ENCODE measurements at regions not wholly inside any gene's neighbourhood (a gene's known extent, or its start where the extent isn't known, plus 50 kb on each side); places are given as distances from the start of the nearest gene placed in this dataset.
"Not testable (repeated sequence)": the region's sequence is repeated elsewhere in the genome, so short reads cannot be mapped to it uniquely, and the experiment has no call there.

- no peak overlapping the region for H3K4me3 ChIP-seq (ENCODE audit: low read depth, low read length)
- no peaks in the 10 kb centered on the region for H3K36me3 ChIP-seq (ENCODE audit: insufficient read depth)
- no peaks in the 10 kb centered on the region for H3K4me1 ChIP-seq (ENCODE audit: insufficient read depth)
- WGBS, result 89% methylated on average over 12 of the region's 12 CpGs
- H3K27ac ChIP-seq (ENCODE audit: low read depth), result no peak overlapping the region
- no peak for DNase-seq (ENCODE audit: extremely low spot score)
These were observed 320.4 kb downstream of the ADGRD1 start for GRCh38 chr12:131274061-131274460.

- Histone ChIP-seq H3K4me3 (ENCODE audit: low read depth, low read length) (no peak overlapping the region), H3K4me1 (ENCODE audit: insufficient read depth) (no peaks in the 10 kb centered on the region), H3K27ac (ENCODE audit: low read depth) (no peak overlapping the region), H3K36me3 (ENCODE audit: insufficient read depth) (no peaks in the 10 kb centered on the region)
- no peak for DNase-seq (ENCODE audit: extremely low spot score)
- WGBS, result 66% methylated on average over 14 of the region's 14 CpGs
These were observed 321.2 kb downstream of the ADGRD1 start for GRCh38 chr12:131274906-131275305.

- Histone ChIP-seq H3K36me3 (ENCODE audit: insufficient read depth) (no peaks in the 10 kb centered on the region), H3K4me1 (ENCODE audit: insufficient read depth) (no peaks in the 10 kb centered on the region), H3K27ac (ENCODE audit: low read depth) (no peak overlapping the region), H3K4me3 (ENCODE audit: low read depth, low read length) (no peak overlapping the region)
- no peak for DNase-seq (ENCODE audit: extremely low spot score)
- WGBS, result 88% methylated on average over 6 of the region's 6 CpGs
These were observed 322.1 kb downstream of the ADGRD1 start for GRCh38 chr12:131275824-131276223.

GRCh38 chr12:131276501-131277185, 322.9 kb downstream of the ADGRD1 start:
- WGBS, result 85% methylated on average over 14 of the region's 14 CpGs
- H3K4me3 ChIP-seq (ENCODE audit: low read depth, low read length), result no peak overlapping the region
- no peak overlapping the region for H3K27ac ChIP-seq (ENCODE audit: low read depth)
- no peaks in the 10 kb centered on the region for H3K36me3 ChIP-seq (ENCODE audit: insufficient read depth)
- H3K4me1 ChIP-seq (ENCODE audit: insufficient read depth), result no peaks in the 10 kb centered on the region
- DNase-seq (ENCODE audit: extremely low spot score), result no peak

GRCh38 chr12:131277186-131278091, 323.7 kb downstream of the ADGRD1 start:
- DNase-seq (ENCODE audit: extremely low spot score); H3K27ac ChIP-seq (ENCODE audit: low read depth); H3K4me3 ChIP-seq (ENCODE audit: low read depth, low read length); H3K36me3 ChIP-seq (ENCODE audit: insufficient read depth); H3K4me1 ChIP-seq (ENCODE audit: insufficient read depth): not testable (repeated sequence)
- WGBS, result 72% methylated on average over 16 of the region's 18 CpGs

DNA sequence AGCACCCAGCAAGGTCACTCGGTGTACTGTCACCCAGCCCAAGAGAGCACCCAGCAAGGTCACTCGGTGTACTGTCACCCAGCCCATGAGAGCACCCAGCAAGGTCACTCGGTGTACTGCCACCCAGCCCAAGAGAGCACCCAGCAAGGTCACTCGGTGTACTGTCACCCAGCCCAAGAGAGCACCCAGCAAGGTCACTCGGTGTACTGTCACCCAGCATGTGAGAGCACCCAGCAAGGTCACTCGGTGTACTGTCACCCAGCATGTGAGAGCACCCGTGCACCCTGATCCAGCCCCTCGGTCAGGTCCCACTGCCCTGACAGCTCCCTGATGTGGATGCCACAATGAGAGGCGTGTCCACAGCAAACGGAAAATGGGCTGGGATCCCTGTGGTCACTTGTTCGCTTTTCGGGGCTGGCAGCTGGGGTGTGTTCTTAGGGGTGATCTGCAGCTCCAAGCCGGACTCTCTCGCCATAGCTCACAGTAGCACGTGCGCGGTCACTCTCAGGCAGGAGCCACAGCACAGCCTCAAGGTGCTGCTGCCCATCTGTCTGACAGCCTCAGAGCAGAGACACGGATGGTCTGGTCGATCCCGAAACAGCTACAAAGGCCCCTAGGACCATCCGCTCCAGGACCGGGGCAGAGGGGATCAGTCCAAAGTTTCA, 324.9 kb downstream of the ADGRD1 start:
- H3K36me3 ChIP-seq (ENCODE audit: insufficient read depth); DNase-seq (ENCODE audit: extremely low spot score); H3K27ac ChIP-seq (ENCODE audit: low read depth); H3K4me3 ChIP-seq (ENCODE audit: low read depth, low read length); H3K4me1 ChIP-seq (ENCODE audit: insufficient read depth): not testable (repeated sequence)
- 85% methylated on average over 20 of the region's 22 CpGs for WGBS

GRCh38 chr12:131279281-131279921, 325.7 kb downstream of the ADGRD1 start:
- DNase-seq (ENCODE audit: extremely low spot score), result no peak
- 69% methylated on average over 13 of the region's 13 CpGs for WGBS
- Histone ChIP-seq H3K4me1 (ENCODE audit: insufficient read depth) (no peaks in the 10 kb centered on the region), H3K4me3 (ENCODE audit: low read depth, low read length) (no peak overlapping the region), H3K36me3 (ENCODE audit: insufficient read depth) (no peaks in the 10 kb centered on the region), H3K27ac (ENCODE audit: low read depth) (no peak overlapping the region)

GRCh38 chr12:131280426-131280825, 326.7 kb downstream of the ADGRD1 start:
- H3K36me3 ChIP-seq (ENCODE audit: insufficient read depth), result no peaks in the 10 kb centered on the region
- 79% methylated on average over 9 of the region's 9 CpGs for WGBS
- no peak overlapping the region for H3K4me3 ChIP-seq (ENCODE audit: low read depth, low read length)
- no peaks in the 10 kb centered on the region for H3K4me1 ChIP-seq (ENCODE audit: insufficient read depth)
- DNase-seq (ENCODE audit: extremely low spot score), result no peak
- no peak overlapping the region for H3K27ac ChIP-seq (ENCODE audit: low read depth)

DNA sequence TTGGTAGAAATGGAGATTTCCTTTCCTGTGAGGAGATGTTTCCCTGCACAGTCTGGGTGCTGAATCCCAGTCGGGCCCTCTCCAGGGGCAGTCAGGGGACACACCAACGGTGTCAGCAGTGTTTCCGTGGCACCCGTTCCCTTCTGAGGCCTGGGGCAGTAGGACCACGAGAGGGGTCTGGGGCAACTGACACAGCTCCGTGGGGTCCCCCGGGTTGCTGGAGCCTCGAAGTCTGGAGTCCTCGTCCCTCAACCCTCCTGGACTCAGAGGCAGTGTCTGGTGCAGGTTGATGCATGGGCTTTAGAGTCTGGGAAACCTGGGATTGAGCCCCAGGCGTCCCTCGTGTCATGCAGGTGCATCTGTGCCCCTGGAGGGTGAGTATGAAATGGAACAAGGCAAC, 327.3 kb downstream of the ADGRD1 start:
- no peak for DNase-seq (ENCODE audit: extremely low spot score)
- Histone ChIP-seq H3K4me1 (ENCODE audit: insufficient read depth) (no peaks in the 10 kb centered on the region), H3K27ac (ENCODE audit: low read depth) (no peak overlapping the region), H3K36me3 (ENCODE audit: insufficient read depth) (no peaks in the 10 kb centered on the region), H3K4me3 (ENCODE audit: low read depth, low read length) (no peak overlapping the region)
- 83% methylated on average over 11 of the region's 11 CpGs for WGBS

- DNase-seq (ENCODE audit: extremely low spot score), result no peak
- H3K27ac ChIP-seq (ENCODE audit: low read depth), result no peak overlapping the region
- no peaks in the 10 kb centered on the region for H3K36me3 ChIP-seq (ENCODE audit: insufficient read depth)
- H3K4me1 ChIP-seq (ENCODE audit: insufficient read depth), result no peaks in the 10 kb centered on the region
- 87% methylated on average over 33 of the region's 33 CpGs for WGBS
- H3K4me3 ChIP-seq (ENCODE audit: low read depth, low read length), result no peak overlapping the region
These were observed 328.8 kb downstream of the ADGRD1 start for GRCh38 chr12:131282292-131283080.

DNA sequence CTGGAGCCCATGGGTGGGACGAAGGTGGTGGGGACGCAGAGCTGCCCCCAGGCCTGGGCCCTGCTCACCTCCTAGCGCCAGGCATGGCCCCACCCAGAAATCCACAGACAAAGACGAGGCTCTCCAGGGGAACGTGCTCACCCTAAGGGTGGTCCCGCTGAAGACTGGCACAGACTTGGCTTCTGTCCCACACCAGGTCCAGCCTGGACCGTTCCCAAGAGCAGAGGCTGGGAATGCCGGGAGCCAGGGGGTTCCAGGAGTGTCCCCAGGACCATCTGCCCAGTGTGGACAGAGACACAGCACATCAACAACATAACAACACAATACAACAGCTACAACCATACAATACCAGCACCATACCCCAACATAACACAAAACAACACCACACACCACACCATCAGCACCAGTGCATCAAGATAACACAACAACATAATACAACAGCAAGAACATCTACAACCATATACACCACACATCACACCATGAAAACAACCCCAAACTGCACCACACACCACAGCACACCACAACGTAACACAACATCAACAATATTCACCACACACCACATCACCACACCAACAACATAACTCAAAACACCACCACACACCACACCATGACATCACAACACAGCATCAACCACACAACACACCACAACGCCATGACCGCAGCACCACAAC, 329.6 kb downstream of the ADGRD1 start:
- WGBS, result 83% methylated on average over 11 of the region's 11 CpGs
- H3K36me3 ChIP-seq (ENCODE audit: insufficient read depth), result no peaks in the 10 kb centered on the region
- H3K4me1 ChIP-seq (ENCODE audit: insufficient read depth), result no peaks in the 10 kb centered on the region
- DNase-seq (ENCODE audit: extremely low spot score), result no peak
- H3K4me3 ChIP-seq (ENCODE audit: low read depth, low read length), result no peak overlapping the region
- no peak overlapping the region for H3K27ac ChIP-seq (ENCODE audit: low read depth)
